ENCODE measurements at regions not wholly inside any gene's neighbourhood (a gene's known extent, or its start where the extent isn't known, plus 50 kb on each side); places are given as distances from the start of the nearest gene placed in this dataset.

- TF ChIP-seq EZH2 (IDR thresholded peaks at IDR 0.05; ENCODE audit: borderline replicate concordance, low read length) (no peak), CTCF (IDR thresholded peaks at IDR 0.05; ENCODE audit: low read length) (no peak)
These were observed 308.6 kb downstream of the PTTG2 start for GRCh38 chr4:38268837-38269236.

Measured in OCI-LY1 (cell line).